Stimulated activated naive CD8-positive, alpha-beta T cell treated with anti-CD3 and anti-CD28 coated beads, Interleukin-15, Interleukin-2, amounts not matched to agents 100 U/mL and 50 U/mL, for 24 hours (primary cell): ENCODE measurements at regions not wholly inside any gene's neighbourhood (a gene's known extent, or its start where the extent isn't known, plus 50 kb on each side); places are given as distances from the start of the nearest gene placed in this dataset.
"Not testable (repeated sequence)": the region's sequence is repeated elsewhere in the genome, so short reads cannot be mapped to it uniquely, and the experiment has no call there.

Source experiments
- ATAC-seq: fragments of 150-1000 bp; cut with Tn5 transposase; one replicate; pipeline ENCODE4 v1.10.0; 2021
- DNase-seq: peaks from one replicate; pipeline ENCODE4 v3.0.0; 2021

DNA sequence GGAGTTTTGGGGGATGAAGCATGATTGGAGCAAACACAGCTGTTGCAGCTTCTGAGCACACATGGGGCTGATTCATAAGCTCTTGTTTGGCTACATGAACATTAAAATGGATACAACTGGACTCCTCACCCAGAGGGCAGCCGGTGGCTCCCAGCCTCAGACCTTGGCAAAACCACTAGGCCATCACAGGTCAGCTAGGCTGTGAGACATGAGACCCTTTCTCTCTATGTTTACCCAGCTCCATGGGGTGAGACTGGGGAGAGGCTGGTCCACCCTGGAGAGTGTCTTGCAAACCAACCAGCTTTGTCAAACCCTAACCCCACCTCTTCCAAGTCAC is 388.7 kb downstream of the PTPRU start:
- no peak for DNase-seq
- ATAC-seq: no peak

DNA sequence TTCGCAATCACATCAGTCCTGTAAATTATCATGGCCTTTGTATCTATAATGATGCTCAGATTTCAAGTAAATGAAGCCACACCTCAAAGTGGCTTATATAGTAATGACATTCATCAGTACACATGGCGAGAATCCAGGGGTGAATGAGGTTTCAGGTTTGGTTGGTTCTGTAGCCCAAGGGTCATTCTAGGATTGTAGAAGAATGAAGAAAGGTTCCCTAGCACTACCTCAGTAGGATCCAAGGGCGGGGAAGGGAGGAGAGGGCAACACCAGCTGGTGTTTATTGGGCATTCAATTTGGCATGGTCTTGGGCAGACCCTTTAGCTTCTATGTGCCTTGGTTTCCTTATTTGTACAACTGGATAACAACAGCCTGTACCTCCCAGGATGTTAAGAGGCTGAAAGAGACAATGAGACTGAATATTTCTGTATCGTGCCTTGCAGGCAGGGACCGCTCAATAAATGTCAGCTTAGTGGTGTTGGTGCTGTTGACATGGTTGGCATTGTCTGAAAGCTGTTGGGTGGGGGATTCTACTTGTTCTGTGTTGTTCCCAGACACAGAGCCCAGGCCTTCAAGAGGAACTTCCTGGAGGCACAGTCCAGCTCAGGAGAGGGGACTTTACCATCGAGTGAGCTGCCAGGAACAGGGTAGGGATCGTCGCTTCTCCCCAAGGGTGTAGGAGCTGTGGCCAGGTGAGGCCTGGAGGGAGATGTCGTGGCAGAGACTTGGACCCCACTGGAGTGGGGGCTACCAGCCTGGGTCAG is 388.2 kb downstream of the PTPRU start:
- no peak for ATAC-seq
- no peak for DNase-seq

DNA sequence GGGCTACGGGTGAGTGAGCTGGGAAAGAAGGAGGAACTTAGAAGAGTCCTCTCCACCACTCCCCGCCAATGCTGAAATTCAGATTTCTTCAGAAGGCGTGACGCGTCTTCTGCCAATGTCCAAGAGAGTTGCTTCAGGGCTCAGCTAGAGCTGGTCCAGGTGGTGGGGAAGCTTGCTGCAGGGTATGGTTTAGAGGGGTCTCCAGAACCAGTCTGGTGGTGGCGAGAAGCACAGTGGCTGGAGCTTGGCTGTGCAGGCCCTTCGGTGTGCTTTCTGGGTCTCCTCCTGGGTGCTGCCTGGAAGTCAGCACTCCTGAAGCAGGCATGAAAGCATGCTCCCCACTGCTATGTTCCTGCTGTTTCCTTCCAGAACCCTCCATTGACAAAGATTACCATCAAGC is 387.2 kb downstream of the PTPRU start:
- ATAC-seq: no peak
- no peak for DNase-seq

DNA sequence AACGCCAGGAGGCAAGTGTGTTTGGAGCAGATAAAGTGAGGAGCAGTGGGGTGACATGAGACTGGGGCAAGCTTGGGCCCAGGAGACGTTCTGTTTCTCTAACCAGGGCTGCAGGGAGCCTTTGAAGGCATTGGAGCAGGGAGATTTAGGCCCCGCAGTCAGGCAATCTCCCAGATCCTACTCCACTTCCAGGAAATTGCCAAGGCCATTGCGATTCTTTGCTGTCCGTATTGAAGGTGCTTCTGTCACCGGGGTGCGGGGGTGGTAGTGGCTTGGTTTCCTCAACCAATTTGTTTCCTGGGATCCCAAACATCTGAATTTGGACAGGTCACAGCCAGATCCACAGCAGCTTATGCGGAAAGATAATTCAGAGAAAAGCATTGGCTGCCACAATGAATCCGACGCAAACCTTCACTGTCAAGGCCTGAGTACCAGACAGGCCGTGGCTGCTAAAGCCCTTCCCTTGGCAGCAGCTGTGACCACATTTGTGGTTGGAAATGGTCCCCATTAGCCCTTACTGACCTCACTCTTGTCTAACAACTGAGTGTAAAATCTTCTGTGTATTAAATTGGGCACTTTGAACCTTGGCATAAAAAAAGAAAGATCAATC is 385.6 kb downstream of the PTPRU start:
- no peak for ATAC-seq
- no peak for DNase-seq

DNA sequence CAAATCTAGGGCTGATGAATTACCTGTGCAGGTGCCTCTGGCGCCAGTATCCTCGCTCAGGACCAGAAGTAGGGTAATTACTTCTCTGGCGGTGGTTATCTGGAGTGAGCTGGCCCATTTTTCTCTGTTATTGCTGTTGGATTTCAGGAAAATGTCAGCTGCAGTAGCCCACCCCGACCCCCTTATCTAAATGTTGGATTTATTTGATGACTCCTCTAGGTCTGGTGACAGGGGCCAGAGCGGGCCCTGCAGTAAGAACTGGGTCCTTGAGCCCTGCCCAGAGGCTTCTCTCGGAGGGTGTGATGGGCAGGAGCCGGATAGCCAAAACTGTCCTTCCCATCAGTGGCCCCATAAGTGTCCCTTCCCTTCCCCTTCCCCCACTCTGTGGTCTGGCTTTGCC is 384.3 kb downstream of the PTPRU start:
- ATAC-seq: no peak
- DNase-seq: no peak

DNA sequence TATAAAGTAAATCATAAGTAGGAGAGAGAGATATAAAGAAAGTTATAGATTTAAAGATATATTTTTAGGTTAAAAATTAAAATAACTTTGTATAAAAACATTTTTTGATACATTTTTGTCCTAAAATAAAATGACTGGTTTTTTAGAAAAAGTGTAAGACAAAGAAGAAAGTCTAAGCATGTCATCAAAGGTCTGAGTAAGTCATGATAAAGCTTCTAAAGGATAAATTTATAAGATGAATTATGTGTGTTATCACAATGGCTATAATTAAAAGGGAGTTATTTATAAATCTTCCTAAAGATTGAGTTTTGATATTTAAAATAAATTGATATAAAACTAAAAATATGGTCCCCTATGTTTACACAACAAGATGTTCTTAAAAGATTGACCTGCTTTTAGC is 370.9 kb downstream of the PTPRU start:
- no peak for ATAC-seq
- no peak for DNase-seq

DNA sequence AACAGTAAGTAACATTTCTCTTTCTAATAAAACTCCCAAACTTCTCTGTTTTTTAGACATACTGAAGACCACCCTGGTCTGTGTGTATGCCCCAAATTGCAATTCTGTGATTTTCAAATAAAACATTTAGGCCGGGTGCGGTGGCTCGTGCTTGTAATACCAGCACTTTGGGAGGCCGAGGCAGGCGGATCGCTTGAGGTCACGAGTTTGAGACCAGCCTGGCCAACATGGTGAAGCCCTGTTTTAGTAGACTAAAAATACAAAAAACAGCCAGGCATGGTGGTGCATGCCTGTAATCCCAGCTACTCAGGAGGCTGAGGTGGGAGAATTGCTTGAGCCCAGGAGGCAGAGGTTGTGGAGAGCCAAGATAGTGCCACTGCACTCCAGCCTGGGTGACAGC is 368.5 kb downstream of the PTPRU start:
- DNase-seq, ATAC-seq: not testable (repeated sequence)

DNA sequence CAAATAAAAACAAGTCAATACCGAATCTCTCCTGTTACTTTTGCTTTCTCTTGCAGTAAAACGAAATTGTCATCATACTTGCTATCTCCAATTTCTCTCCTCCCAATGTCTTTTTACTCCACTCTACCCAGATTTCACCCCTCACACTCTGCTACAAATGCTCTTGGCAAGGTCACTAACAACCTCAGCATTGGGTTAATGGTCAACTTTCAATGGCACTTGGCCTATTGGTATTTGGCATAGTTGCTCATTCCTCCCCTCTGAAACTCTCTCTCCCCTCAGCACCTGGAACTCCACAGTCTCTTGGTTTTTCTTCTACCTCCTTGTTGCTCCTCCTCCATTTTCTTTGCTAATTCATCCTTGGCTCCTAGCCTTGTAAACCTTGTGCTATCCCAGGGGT is 367.3 kb downstream of the PTPRU start:
- DNase-seq (no peak), ATAC-seq (no peak)

DNA sequence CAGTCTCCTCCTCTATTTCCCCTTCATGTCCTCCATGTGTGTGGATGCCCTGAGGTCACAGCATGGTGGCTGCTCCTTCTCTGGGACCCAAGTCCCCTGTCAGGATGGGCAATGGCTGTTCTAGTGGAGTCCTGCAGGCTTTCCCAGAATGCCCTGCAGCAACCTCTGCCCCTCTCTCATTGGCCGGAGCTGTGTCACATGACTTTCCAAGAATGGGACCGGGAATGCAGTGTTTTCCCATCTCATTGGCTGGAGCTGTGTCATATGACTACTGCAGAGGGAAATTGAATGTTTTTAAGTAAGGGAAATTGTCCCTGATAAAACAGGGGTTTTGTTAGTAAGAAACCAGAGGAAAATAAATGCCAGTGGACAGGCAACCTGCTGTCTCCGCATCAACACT is 365.9 kb downstream of the PTPRU start:
- DNase-seq (no peak), ATAC-seq (no peak)

DNA sequence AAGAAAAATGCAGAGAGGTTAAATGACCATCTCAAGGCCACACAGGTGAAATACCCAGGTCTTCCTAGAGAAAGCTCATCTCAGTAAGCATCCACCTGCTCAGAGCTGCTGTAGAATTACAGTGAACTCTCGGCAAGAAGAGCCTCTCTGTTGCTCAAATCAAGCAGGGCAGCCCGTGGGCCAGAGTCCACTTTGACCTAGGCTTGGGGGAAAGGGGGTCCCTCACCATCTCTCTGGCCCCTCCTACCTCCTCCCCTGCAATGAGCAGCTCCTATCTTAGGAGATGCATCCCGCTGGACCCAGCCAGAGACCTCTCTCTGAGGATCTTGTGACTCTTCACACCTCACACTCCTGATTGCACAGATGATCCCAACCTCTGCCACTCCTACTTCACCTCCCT is 364.7 kb downstream of the PTPRU start:
- ATAC-seq (no peak), DNase-seq (no peak)

DNA sequence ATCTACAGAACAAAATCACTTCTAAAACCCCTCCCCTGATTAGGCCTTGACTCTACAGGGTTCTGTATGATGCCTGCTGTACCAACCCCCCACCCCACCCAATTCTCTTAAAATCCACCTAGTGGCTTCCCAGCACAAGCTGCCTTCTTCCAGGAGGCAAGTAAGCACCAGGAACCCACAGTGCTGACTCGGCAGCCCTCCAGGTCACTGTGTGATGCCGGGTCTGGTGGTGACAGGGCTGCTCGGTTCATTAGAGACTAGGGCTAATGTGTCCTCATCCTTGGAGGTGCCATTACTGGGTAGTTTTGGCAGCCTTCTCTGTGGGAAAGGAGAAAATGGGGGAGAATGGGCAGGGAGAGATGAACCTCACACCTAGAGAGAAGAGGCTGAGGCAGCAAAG is 363.5 kb downstream of the PTPRU start:
- DNase-seq: no peak
- ATAC-seq: no peak

DNA sequence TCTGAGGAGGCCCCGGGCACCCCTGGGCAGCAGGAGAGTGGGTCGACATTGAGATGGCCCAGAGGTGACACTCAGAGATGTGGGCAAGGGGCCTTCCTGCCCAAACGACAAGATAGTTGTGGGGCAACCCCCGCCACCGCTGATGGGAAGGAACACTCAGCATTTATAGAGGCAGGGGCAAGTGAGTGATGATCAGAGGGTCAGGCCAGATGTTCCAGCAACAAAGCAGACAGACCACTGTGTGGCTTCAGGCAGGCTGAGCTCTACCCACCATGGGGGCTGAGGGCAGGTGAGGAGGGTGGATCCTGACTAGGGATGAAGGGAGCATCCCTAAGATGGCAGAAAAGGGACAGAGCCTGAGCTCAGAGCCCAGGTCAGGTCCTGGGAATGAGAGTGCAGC is 362.7 kb downstream of the PTPRU start:
- no peak for ATAC-seq

DNA sequence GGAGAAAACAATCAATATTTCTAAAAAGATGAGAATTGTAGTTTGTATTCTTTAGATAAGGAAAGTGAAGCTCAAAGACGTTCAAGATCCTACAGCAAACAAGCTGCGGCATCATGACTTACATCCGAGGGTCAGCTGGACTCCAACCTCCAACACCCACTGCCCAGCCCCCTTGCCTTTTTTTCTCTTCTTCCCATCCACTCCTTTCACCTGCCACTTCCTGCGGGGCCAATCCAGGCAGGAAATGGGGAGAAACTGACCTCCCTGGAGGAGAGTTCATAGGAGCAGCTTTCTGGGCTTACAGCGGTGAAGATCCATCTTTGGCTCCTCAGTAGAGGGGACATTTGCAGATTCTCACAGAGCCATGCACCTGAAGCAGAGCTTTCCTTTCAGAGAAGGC is 361.5 kb downstream of the PTPRU start:
- DNase-seq (no peak), ATAC-seq (no peak)

More for the DNA sequence above, 362.7 kb downstream of the PTPRU start:
- DNase-seq: no peak

DNA sequence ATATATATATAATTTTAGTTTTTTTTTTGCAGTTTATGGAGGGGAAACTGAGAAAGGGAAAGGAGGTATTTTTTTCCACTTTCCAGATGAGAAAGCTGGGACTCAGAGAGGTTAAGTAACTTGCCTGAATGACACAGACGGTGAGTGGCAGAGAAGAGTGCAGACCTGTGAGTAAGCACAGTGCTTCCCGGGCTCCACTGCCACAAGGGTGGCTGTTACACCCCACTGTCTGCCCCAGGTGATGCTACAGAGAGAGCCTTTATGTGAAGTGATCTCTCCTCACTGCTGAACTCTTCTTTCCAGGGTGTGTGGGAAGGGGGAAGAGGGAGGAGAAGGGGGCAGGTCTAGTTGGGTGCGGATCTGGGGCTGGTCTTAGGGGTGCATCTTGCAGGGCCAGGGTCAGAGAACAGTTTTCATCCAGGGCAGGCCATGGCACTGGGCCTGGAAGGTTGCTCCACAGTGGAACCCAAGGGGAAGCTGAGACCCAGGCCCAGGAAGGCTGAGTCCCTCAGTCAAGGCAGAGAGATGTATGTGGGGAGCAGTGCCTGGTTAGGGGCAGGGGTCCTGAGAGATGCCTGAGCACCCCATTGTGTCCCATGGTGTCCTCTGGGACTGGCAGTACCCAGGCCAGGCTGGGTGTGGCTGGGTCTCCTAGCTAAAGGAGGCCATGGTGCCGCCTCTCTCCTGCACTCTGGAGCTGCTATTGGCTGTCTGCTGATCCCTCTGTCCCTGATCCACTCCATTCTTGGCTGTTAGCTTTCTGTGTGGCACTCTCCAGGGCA is 357.5 kb downstream of the PTPRU start:
- ATAC-seq (no peak), DNase-seq (no peak)

DNA sequence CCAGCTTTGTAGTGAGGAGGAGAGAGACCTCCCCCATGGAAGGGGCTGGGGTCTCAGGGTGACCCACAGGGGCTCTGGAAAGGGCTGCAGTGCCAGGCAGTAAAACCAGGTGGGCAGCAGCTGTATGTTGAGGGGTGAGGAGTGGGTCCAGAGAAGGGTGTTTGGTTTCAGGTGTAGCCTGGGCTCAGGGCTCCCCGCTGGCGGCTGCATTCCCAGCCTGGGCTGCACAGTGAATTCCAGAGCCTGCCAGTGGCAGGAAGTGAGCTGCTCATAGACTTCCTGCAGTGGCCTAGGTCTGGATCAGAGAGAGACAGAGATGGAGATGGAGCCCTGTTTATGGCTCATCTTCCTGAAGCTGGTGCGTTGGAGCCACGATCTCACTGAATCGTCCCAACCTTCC is 356.4 kb downstream of the PTPRU start:
- DNase-seq: no peak
- ATAC-seq: no peak

DNA sequence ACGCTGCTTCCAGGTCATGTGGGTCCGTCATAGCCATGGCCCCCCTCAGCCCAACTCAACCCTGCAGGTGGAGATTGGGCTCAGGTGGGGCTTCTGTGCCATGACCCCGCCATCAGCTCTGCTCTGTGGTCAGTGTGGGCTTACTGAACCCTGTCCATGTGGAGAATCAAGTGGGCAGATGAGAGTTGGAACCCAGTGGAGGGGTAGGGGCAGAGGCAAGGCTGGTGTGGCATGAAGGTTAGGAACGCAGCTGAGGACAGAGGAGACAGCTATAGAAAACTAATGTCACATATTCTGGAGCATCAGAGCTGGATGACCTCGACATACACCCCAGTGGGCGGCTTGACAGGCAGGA is 355.9 kb downstream of the PTPRU start:
- no peak for ATAC-seq

DNA sequence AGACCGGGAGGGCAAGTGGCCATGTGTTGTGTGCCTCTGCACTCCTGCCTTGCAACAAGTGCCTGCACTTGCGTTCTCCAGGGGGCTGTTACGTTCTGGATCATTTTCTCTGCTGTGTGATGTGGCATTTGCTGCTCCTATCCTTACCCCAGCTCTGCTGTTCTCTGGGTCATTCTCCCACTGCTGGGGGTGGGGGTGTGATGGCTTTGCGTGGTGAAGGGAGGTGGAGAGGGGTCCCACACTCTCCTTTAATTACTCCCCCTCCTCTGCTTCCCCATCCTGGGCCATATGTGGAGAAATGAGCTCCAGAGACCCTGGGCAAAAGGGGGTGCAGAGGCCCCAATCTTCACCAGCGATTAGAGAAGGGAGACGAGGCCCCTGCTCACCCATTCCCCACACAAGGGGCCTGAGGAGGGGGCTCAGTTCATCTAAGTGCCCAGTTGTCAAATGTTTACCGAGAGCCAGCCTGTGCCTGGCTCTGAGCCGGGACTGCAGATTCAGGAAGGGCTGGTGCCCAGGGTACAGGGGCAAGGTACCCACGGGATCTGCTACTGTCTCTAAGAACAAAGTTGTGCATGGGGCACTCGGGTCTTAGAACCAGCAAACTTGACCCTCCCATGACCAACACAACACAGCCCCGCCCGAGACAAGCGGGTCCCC is 355.4 kb downstream of the PTPRU start:
- DNase-seq (no peak), ATAC-seq (no peak)

More for the DNA sequence above, 355.9 kb downstream of the PTPRU start:
- DNase-seq: no peak

DNA sequence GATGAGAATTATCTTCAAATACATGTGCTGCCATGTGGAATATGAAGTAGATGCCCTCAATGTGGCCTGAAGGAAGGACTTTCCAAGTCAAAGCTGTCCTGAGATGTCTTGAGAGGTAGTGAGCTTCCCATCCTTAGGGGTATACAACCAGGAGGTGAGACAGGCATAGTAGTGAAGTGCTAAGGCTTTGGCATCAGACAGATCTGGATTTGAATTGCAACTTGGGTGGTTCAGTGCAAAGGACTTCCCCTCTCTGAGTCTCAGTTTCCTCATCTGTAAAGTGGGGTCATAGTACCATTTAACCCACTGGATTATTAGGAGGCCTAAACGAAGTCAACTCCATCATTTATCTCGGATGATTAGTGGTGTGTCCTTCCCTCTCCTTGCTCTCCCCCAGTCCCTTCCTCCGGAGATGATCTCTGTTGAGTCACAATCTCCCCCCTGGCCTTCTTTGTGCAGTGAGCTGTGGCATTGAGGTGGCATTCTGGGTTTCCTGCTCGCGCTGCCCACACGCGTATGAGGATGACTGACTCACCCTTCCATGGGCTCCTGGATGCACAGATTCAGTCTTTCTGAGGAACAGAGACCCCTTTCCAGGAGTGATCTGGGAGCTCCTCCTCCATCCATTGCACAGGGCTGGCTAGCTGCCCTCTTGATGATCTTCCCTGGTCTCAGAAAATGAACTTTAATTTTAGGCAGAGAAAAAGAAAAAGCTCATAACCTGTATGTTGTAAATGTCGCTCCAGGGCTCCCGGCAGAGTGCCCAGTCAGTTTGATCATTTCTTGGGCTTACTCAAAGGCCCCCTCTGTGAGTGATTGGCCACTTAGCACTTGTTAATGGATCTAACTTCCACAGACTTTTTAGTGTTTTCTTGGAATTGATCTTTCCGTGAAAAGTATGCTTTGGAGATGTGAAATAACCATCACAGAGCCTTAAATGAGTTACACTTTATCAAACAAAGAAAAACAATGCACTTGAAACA is 354.6 kb downstream of the PTPRU start:
- DNase-seq (no peak), ATAC-seq (no peak)

DNA sequence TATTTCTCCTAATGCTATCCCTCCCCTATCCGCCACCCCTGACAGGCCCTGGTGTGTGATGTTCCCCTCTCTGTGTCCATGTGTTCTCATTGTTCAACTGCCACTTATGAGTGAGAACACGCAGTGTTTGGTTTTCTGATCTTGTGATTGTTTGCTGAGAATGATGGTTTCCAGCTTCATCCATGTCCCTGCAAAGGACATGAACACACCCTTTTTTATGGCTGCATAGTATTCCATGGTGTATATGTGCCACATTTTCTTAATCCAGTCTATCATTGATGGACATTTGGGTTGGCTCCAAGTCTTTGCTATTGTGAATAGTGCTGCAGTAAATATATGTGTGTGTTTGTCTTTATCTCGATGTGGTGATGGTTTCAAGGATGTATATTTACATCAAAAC is 353.4 kb downstream of the PTPRU start:
- not testable (repeated sequence) for DNase-seq, ATAC-seq

DNA sequence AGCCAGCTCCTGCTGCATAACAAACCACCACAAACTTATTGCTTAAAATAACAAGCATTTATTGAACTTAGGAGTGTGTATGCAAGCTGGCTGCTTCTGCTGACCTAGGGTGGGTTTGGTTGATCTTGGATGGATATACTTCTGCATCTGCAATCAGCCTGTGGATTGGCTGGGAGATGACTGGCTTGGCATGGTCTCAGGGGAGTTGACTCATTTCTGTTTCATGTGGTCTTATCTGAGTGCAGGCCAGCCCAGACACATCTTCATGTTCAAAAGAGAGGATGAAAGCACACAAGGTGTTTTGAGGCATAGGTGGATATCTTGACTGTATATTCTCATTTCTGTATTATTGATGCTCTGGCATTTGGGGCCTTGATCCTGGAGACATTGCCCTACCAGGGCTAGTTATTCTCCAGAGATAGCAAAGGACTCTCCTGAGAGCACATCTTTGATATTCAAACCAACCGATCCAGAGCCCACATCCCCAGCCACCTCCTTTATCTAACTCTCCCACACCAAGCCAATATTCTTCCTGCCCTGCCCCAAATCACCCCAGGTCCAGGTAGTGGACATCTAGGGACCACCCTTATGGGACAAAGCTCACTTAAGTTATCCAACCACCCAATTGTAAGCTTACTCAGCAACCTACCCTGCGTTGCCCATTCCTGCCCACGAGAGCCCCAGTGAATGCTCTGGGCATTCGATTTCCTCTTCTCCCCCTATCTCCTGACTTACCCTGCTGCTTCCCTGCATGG is 350.8 kb downstream of the PTPRU start:
- ATAC-seq (no peak), DNase-seq (no peak)

DNA sequence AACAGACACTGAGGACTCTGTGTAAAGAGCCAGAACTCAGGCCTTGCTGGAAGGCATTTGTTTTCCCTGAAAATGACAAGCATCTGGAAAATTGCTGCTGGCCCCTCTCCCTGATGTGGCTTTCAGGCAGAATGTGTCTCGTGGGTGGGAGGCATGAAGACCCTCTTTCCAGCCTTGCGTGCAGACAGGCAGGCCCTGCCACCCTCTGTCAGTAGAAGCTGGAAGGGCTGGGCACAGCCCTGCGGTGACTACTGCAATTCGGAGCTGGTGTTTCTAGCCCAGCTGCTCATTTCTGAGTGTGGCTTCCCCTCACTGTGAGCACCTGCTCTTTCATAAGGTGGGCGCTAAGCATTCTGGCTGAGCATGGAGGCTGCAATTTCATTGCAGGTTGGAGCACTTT is 349.9 kb downstream of the PTPRU start:
- DNase-seq: no peak
- ATAC-seq: no peak
